ENCODE measurements at regions not wholly inside any gene's neighbourhood (a gene's known extent, or its start where the extent isn't known, plus 50 kb on each side); places are given as distances from the start of the nearest gene placed in this dataset.

DNA sequence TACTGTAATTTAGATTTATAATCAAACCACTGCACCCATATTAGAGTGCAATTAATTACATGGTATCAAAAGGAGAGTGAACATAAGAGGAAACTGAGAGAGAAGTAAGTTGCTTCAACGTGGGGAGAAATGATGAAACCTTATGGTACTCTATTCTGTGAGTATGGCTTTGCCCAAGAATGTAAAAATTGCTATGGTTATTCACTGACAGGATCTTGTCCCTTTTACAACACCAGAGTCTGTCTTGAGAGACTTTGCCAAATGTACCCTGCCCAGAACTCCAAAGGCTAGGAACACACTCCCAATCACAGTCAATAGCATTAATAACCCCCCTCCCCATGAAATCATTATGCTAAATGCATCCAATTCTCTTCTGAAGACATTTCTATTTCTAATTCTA is 974.8 kb upstream of the POU3F3 start:
- TF ChIP-seq, protein P1, sequence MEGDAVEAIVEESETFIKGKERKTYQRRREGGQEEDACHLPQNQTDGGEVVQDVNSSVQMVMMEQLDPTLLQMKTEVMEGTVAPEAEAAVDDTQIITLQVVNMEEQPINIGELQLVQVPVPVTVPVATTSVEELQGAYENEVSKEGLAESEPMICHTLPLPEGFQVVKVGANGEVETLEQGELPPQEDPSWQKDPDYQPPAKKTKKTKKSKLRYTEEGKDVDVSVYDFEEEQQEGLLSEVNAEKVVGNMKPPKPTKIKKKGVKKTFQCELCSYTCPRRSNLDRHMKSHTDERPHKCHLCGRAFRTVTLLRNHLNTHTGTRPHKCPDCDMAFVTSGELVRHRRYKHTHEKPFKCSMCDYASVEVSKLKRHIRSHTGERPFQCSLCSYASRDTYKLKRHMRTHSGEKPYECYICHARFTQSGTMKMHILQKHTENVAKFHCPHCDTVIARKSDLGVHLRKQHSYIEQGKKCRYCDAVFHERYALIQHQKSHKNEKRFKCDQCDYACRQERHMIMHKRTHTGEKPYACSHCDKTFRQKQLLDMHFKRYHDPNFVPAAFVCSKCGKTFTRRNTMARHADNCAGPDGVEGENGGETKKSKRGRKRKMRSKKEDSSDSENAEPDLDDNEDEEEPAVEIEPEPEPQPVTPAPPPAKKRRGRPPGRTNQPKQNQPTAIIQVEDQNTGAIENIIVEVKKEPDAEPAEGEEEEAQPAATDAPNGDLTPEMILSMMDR (IDR thresholded peaks at IDR 0.05; ENCODE audit: low read length) = no peak
- TF ChIP-seq EZH2phosphoT487 (IDR thresholded peaks at IDR 0.05; ENCODE audit: low read length) = no peak
- TF ChIP-seq EZH2 (optimal IDR thresholded peaks at IDR 0.05; ENCODE audit: low read depth, low read length) = no peak

Data from MM.1S (cell line).